ENCODE measurements at regions not wholly inside any gene's neighbourhood (a gene's known extent, or its start where the extent isn't known, plus 50 kb on each side); places are given as distances from the start of the nearest gene placed in this dataset.

- no peak overlapping the region for H4K8ac ChIP-seq (ENCODE audit: low read depth in 2 of 2, low read length in 2 of 2)
- no peak overlapping the region for H2BK120ac ChIP-seq (ENCODE audit: low read depth, low read length)
- no peak for DNase-seq
- no peak overlapping the region for H3K27ac ChIP-seq (ENCODE audit: insufficient read depth, low read length)
- no peaks in the 10 kb centered on the region for H3K9me1 ChIP-seq (ENCODE audit: insufficient read depth, low read length)
- no peak overlapping the region for H3K14ac ChIP-seq (replicated peaks; ENCODE audit: low read depth, low read length)
- H3K18ac ChIP-seq (ENCODE audit: low read depth, low read length) = no peak overlapping the region
- no peak overlapping the region for H2BK15ac ChIP-seq (ENCODE audit: low read depth, low read length)
- no peaks in the 10 kb centered on the region for H3K79me1 ChIP-seq (ENCODE audit: low read depth in 1 of 2, low read length in 2 of 2)
- BruUV-seq (replicated peaks) = no TSS peak
- H2AK5ac ChIP-seq (ENCODE audit: low read depth, low read length) = no peak overlapping the region
- H3K4me2 ChIP-seq (ENCODE audit: low read depth, low read length) = no peak overlapping the region
- H2AK9ac ChIP-seq (replicated peaks; ENCODE audit: low read depth, low read length, poor library complexity) = no peak overlapping the region
- no peak overlapping the region for H4K5ac ChIP-seq (ENCODE audit: low read depth, low read length)
- WGBS, 2 experiments (ENCODE audit: extremely low coverage in 2 of 2, insufficient read length in 1 of 2) = no CpG with 5 or more reads among the region's 2 CpGs
- H3K56ac ChIP-seq (ENCODE audit: extremely low read depth, insufficient read depth, low read length) = no peak overlapping the region
- dilution Hi-C loops (cut with HindIII; ENCODE audit: low sequenced_read_pairs, unreplicated experiment) = no loop called here
- no peaks in the 10 kb centered on the region for H3K9me3 ChIP-seq (ENCODE audit: control insufficient read depth, insufficient read depth, low read length)
- no peaks in the 10 kb centered on the region for H3K4me1 ChIP-seq (ENCODE audit: control insufficient read depth, insufficient read depth, low read length)
- no peak overlapping the region for H2BK5ac ChIP-seq (ENCODE audit: low read depth, low read length, poor library complexity, severe bottlenecking)
- no peak overlapping the region for H2AFZ ChIP-seq (replicated peaks; ENCODE audit: low read length, poor library complexity)
- ATAC-seq (ENCODE audit: low read depth) = no peak
- in situ Hi-C loops (cut with MboI; ENCODE audit: low sequenced_read_pairs) = no loop called here
- TF ChIP-seq ELK1 (IDR thresholded peaks at IDR 0.05; ENCODE audit: borderline replicate concordance, low read depth, low read length) (no peak), CEBPB (IDR thresholded peaks at IDR 0.05; ENCODE audit: low read depth, low read length) (no peak), USF2 (IDR thresholded peaks at IDR 0.05; ENCODE audit: low read depth, low read length) (no peak), RCOR1 (IDR thresholded peaks at IDR 0.05; ENCODE audit: insufficient replicate concordance, low read length) (no peak), BHLHE40 (IDR thresholded peaks at IDR 0.05; ENCODE audit: low read depth, low read length) (no peak)
- no peak overlapping the region for H3K9ac ChIP-seq (ENCODE audit: low read depth, low read length)
- H4K20me1 ChIP-seq (ENCODE audit: insufficient read depth, low read length) = no peaks in the 10 kb centered on the region
- H3K27me3 ChIP-seq (ENCODE audit: control insufficient read depth, insufficient read depth, low read length) = no peaks in the 10 kb centered on the region
- ChIA-PET POLR2A (ENCODE audit: unreplicated experiment) (no interaction called here), CTCF (no interaction called here)
- no peak overlapping the region for H3K23ac ChIP-seq (ENCODE audit: low read depth, low read length)
- H3K4ac ChIP-seq (ENCODE audit: low read depth, low read length) = no peak overlapping the region
- intact Hi-C loops (cut with micrococcal nuclease) = no loop called here
- no peak overlapping the region for H2BK20ac ChIP-seq (ENCODE audit: low read depth, low read length)
- H4K91ac ChIP-seq (ENCODE audit: insufficient read depth, low read depth, low read length) = no peak overlapping the region
- no peaks in the 10 kb centered on the region for H3K36me3 ChIP-seq (ENCODE audit: control insufficient read depth, insufficient read depth, low read length)
- H3K4me3 ChIP-seq (ENCODE audit: insufficient read depth, low read depth, low read length) = no peak overlapping the region
Observed at GRCh38 chr12:63496654-63497053, 171.6 kb downstream of the DPY19L2 start.
